HG03066 (cell line): ENCODE measurements at regions not wholly inside any gene's neighbourhood (a gene's known extent, or its start where the extent isn't known, plus 50 kb on each side); places are given as distances from the start of the nearest gene placed in this dataset.

Source experiments
- ATAC-seq: cut with Tn5 transposase; IDR thresholded peaks from one replicate; pipeline ENCODE4 v1.9.1; 2021; ENCODE audit warnings: low read depth; ENCODE audit not compliant: unreplicated experiment

DNA sequence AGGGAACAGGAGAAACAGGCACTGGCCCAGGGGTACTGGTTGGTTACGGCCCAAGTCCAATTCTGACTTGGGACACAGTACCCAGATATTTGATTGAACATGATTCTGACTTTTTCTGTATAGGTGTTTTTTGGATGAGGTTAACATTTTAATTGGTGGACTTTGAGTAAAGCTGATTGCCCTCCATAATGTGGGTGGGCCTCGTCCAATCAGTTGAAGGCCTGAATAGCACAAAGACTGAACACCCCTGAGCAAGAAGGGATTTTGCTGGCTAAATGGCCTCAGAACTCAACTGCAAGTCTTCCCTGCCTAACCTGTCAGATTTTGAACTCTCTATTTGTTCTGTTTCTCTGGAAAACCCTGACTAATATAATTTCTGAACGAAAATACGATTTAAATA is 222.6 kb downstream of the TEX36 start:
- no peak for ATAC-seq

DNA sequence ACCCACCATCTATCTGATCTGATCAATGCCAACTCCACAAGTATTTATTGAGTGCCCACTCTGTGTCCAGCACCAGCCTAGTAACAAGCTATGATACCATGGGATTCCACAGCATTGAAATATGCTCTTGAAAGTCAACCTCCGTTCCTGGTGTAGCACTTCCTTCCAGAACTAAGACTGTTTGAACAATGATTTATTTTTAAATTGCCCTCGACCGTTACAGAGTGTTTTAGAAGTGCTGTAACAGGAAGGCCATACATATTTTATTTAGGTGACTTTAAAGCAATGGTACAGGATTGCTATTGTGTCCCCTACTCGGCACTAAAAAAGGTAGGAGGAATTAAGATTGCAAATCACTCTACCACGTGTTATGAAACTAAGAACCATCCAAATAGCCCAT is 225.6 kb downstream of the TEX36 start:
- no peak for ATAC-seq

DNA sequence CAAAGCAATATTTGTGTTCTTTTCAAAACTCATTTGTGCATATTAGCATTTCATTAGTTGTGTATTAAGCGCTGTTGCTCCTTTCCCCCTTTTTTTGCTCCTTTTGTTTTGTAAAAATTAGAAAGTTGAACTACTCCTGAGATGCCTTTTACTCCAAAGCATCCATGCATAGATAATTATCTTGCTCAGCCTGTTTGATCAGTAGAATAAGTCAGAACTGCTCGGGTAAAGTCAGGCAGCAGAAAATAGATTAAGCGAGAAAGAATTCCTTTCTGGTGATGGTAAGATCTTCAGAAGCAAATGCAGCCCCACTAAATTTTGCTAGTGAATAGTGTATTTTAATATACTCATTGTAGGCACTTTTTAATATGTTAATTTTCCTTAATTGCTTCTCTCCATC is 227.1 kb downstream of the TEX36 start:
- no peak for ATAC-seq

DNA sequence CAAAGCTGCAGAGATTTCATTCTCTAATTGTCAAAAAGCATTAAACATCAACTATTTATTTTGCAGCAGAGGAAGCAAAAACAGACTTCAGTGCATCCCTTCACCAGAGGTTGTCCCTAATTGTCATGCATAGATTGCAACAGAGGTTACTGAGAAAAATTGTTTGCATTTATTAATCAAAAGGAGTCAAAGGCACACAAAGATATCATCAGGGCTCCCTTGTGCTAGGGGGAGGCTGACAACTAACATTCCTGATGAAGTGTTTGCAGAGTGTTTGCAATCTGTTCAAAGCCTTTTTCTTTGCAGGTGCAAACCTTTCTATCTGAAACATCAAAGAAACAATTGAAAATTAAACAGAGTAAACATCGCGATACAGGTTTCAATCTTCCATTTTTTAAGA is 227.5 kb downstream of the TEX36 start:
- no peak for ATAC-seq

DNA sequence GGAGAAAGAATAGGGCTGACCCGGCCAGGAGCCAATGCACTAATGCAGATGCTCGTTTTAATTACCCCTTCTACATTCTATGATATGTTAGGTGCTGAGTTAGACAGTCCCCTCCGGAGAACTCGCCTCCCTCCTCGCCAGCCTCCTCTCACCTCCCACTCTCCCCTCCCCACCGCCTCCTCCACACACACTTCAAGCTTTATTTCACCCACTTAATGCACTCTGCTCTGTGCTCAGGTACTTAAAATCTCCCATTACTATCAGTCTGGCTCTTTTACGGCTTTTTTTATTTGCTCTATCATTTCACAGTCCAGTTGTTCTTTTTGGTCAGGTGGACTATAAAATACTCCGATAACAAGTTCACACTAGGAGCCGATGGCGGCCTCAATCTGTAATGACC is 231.6 kb downstream of the TEX36 start:
- ATAC-seq = no peak

DNA sequence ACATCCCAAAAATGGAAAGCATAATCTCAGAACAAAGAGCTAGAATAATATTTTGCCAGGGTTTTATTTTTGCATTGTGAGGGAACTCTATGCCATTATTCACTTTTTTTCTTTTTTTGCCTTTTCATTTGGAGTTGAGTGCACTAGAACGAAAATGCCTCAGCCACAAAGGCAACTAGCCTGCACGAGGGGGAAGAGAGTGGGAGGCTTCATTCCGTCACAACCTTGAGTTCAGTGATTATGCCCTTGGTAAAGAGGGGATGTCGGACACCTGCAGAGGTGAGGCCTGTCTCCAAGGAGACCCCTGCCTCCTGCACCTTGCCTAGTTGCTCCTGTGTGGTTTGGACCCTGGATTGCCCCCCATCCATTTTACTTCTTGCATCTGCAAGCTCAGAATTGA is 232.7 kb downstream of the TEX36 start:
- ATAC-seq = no peak

DNA sequence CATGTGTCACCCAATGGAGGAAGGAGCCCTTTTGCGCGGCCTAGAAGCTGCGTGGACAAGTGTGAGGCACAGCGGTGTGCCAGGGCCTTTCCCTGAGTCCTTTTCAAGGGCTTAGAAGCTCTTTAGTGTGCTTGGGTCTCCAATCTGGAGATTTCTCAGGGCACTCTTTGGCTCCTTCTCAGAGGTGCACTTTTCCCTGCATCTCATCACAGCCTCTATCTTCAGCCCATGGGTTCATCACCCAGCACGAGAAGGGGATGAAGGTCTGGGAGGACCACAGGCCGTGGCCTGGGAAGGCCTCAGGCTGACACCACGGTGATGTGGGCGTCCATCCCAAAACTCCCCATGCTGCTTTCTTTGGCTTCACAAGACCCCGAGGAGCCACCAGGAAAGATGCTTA is 233.4 kb downstream of the TEX36 start:
- ATAC-seq = no peak

DNA sequence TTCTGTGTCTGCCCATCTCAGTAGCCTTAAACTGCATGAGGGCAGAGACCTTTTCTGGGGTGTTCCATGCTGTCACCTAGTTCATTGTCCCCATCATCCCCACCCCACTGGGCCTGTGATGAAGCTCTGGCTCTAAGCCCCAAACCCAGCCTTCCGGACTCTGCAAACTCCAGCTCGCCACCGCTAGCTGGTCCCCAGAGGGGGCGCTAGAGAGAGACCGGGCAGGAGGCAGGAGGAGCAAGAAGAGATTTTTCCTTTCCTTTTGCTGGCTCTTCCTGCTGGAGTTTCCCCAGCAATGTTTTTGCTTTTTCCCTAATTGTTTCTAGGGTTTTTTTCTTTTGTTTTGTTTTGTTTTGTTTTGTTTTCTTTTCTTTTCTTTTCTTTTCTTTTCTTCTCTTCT is 234.4 kb downstream of the TEX36 start:
- ATAC-seq = no peak

DNA sequence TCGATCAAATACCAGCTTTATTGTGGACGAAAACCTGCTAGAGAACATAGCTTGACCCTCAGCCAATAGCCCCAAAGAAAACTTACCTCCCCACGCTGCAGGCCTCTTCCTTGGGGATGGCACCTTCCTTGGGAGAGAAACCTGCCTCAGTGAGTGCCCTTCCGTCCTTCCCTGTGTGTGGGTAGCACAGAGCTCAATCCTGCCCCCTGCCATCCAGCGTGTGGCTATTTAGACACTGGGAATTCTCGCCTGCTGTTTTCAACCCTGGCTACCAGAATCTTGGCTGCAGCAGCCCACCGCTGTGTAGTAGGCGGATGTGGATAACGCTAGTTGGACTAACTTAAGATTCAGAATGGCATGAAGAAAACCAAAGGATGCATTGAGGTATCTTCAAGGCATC is 238.2 kb downstream of the TEX36 start:
- no peak for ATAC-seq

DNA sequence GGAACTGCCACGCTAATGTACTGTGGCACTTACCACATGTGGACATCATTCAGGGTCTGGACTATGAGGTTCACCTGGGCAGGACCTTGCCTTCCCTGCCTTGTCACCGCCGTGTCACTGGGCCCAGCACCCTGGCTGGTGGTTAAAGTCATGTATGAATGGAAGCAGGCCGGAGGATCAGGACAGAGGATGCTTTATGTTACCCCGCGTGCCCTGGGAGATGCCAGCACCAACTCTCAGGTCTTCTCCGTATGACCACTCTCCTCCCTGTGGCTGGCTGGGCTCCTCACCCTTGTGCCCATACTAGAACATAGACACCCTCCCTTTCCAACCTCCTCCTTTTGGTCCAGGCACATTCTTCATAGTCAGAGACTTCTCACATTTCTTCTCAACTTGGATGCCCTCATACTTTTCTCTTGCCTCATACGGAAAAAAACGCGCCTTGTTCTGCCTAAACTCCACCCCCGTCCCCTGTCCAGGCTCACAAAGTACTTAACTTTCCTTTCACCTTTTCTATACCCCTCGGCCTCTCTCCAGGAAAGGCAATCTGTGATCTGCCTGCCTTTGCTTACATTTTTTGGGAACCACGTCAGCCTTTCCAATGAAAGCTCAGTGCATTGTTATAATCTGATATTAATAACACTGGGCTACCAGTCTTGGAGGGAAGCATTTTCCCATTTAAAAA is 240.0 kb downstream of the TEX36 start:
- no peak for ATAC-seq

DNA sequence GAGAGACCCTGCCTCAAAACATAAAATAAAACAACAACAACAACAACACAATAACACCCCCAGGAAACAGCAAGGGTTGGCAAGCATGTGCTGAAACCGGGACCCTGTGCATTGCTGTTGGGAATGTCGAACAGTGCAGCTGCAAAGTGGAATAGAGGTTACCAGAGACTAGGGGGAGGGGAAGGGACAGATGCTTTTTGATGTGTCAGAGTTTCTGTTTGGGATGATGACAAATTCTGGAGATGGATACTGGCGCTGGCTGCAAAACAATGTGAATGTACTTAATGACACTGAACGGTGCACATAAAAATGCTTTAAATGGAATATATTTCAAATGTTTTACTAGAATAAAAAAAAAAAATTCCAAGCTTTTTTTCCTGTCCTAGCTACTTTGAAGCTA is 241.8 kb downstream of the TEX36 start:
- ATAC-seq = no peak

DNA sequence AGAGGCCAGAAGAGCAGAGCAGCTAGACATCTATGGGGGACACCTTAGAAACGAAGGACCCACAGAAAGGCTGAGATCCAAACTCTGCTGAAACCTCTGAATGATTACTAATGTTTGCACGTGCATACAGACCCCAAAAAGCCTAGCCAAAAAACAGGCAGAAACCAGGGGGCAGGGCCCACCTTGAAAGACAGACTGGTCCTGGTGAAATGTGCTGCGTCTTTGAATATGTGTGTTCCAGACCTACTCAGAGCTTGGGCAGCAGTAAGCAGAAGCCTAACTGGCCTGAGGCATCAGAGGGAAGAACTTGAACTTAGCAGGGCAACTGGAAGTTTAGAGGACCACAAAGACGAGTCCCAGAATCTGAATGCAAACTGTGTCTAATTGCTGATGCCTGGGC is 251.8 kb downstream of the TEX36 start:
- no peak for ATAC-seq

DNA sequence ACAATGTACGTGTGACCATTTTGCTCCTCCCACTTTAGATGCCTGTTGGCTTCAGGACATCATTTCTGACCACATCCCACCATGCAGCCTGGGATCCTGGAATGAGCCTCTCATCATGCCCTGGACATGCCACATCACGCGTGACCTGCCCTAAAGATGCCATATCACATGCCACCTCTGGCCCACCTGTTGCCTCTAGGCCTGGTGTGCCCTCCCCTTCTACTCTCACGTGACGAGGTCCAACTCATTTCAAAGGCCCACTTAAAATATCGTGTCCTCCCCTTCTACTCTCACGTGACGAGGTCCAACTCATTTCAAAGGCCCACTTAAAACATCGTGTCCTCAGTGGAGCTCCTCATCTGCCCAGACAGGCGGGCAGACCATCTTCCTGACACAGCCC is 254.9 kb downstream of the TEX36 start:
- no peak for ATAC-seq

DNA sequence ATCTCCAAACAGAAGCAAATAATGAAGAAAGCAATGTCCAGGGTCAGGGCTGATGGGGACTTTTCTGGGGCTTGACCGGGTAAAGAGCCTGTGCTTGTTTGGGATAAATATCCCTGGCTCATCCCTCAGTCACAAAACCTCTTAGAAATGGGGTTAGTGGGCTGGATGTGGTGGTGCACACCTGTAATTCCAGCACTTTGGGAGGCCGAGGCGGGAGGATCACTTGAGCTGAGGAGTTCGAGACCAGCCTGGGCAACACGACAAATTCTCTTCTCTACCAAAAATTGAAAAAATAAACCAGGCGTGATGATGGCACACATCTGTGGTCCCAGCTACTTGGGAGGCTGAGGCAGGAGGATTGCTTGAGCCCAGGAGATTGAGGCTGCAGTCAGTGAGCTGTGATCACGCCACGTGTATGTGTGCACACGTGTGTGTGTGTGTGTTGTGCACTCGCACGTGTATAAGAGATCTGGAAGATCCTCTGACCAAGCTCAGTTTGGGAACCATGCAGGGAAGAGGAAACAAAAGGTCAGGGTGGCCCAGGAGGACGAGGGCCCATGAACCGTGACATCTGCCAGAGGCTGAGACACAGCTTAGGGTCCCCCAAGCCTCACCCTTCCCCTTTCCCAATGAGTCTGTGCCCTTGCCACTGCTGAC is 258.6 kb downstream of the TEX36 start:
- no peak for ATAC-seq

DNA sequence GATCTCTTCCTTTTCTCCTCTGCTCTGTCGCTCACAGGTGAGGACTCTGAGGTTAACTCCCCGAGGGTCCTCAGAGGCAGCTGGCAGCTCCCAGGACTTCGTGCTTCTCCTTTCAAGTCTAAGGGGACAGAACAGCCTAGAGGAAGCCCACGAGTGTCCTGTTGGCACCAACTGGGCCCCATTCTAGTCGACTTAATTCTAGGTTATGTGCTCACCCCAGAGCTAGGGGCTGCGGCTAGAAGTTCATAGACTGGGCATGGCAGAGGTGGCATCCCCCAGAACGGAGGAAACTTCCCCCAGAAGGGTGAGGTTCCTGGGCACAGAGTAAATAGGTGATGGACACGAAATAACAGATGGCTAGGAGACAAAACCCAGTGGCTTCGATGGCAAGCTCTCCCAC is 259.4 kb downstream of the TEX36 start:
- ATAC-seq = no peak

DNA sequence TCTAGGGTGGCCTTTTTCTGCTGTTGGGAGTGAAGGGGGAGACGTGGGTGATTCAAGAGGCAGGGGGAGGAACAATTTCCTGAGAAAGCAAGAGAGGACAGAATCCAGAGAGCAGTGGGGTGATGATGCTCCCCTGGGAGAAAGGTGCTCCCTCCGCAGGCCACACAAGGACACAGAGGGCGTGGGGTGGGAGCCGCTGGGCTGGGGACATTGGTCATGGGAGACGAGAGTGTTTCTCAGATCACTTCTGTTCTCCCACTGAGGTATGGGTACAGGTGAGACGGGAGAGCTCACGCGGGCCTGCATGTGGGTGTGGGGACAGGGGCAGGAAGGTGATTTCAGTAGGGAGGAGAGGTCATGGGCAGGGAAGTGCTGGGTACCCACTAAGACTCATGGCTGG is 259.5 kb upstream of the CTBP2 start:
- ATAC-seq = no peak

DNA sequence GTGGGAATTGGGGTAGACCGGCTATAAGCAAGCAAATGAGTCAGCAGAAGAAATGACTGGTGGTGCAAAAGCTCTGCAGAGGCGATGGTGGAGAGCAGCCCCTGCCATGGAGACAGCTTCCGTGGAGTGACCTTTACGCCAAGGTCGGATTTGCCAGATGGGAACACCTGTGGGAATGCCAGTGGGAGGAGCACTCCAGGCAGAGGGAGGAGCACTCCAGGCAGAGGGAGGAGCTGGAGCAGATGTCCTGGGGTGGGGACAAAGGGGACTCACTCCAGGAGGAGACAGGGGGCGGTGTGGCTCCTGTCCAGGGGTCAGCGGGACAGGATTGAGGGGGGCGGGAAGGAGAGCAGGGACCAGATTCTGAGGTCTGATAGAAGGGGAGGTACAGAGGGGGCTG is 258.8 kb upstream of the CTBP2 start:
- no peak for ATAC-seq

DNA sequence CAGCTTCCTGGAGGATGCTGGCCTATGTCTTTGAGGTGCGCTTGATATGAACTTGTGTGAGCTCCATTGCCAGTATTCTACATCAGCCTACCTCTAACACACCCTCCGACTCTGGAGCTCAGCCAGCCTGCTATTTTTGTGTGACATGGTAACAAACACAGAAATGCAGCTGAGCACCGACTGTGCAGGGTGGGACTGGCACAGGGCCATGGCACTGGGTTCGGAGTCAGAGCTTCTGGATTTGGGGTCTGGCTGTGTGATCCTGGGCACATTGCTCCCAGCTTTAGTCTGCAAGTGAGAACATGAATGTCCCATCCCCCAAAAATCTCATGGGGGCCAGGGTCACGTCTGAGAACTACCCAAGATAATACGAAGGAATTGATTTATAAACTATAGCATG is 257.2 kb upstream of the CTBP2 start:
- ATAC-seq = no peak

DNA sequence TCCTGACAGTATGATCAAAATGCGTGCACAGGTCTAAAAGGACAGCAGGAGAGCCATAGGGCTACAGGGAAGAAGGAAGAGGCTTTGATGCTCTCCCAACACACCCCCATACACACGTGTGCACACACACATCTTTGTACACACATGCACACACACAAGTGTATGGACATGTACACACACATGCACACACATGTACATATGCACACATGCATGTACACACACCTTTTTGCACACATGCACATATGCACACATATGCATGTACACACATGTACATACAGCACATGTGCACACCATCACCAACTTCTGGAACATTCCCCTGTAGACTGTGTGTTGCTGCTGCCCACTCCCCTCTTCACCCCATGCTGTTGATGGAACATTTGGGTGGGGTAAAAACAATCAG is 255.6 kb upstream of the CTBP2 start:
- no peak for ATAC-seq

DNA sequence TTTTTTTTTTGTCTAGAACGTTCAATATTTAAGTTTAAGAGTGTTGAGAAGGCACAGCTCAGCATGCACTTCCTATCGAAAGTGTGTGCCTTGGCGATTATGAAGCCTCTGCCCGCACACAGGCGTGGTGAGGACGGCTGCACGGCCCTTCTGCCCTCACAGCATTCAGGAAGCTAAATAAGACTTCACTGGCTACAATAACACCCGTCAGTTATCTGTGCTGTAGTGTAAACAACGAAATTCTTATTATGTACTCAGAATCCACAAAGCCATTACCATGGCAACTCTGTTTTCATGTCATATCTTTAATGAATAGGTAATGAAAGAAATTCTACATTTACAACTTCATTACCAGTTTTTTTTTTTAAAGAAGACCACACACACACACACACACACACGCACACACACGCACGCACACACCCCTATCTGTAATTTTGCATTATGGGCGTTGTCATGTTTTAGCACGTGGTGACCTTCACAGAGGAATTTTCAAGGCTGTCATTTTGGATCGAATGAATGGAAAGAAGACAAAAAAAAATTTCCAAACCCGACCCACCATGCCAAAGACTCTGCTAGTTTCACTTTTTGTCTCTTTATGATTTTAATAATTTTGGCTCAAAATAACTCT is 254.8 kb upstream of the CTBP2 start:
- ATAC-seq = no peak

DNA sequence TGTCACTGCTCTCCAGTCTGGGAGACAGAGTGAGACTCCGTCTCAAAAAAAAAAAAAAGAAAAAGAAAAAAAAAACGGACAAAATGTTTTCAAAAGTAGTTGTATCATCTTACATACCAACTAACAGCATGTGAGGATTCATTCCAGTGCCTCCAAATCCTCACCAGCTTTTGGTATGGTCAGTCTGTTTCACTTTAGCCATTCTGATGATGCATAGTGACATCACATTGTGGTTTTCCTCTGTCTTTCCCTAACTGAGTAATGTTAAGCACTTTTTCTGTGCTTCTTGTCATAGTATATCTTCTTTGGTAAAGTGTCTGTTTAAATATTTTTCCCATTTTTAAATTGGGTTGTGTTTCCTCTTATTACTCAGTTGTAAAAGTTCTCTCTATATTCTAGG is 251.4 kb upstream of the CTBP2 start:
- no peak for ATAC-seq

DNA sequence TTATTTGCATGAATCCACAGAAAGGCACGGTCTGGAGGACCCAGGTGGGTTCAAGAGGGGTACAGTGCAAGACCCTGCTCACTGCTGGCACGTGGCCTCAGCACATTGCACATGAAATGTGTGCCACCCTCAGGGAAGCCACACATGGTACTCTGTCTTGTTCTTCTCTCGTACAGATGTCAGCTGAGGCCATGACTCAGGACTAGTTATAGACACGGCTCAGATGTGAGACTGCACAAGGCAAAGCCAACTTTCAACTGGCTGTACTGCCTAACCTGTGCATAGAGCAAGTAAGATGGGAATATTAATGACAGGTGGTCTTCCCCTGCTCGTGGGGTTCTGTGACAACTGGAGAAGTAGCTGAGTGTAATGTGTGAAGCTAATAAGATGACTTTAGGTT is 249.4 kb upstream of the CTBP2 start:
- ATAC-seq = no peak
